Upper lobe of left lung (tissue), 4 donors: ENCODE measurements at regions not wholly inside any gene's neighbourhood (a gene's known extent, or its start where the extent isn't known, plus 50 kb on each side); places are given as distances from the start of the nearest gene placed in this dataset.

Experiments
- POLR2A ChIP-seq, 4 donors: fragments of 450-650 bp; IDR thresholded peaks; one replicate each; pipeline ENCODE4 v1.5.1; 2016 to 2017; ENCODE audit warnings: antibody characterized with exemption in 4 of 4, mild to moderate bottlenecking in 2 of 4
- POLR2AphosphoS5 ChIP-seq, 2 donors: sonication (generic); formaldehyde crosslinking; IDR thresholded peaks; one replicate each; pipeline ENCODE4 v1.5.1; 2017; ENCODE audit warnings: antibody characterized with exemption in 2 of 2
- TF ChIP-seq, protein P1 (sequence below), 6 experiments: fragments of 450-650 bp in 4 of 6; fragments of 200-600 bp in 2 of 6; sonication (generic) in 2 of 6; IDR thresholded peaks; one replicate each; pipeline ENCODE4 v1.5.1; 2016 to 2019; ENCODE audit warnings: antibody characterized with exemption in 6 of 6

DNA sequence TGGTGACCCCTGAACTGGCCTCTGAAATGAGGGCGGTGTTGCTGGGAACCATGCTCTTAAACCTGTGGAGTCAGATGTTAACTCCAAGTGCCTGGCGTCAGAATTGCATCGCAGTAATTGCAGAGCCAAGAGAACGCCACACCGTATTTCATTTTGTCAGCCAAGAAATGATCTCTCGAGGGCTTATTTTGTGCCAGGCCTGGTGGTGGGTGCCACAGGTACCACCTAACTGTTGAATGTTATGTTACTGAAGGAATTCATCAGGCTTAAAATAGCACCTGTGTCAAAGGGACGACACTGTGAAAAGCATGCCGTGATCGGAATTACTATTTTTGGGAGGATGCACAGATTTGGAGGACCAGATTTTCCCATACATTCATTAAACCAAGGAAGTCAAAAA lies 51.9 kb upstream of the BAIAP2L1 start:
- TF ChIP-seq, protein P1, sequence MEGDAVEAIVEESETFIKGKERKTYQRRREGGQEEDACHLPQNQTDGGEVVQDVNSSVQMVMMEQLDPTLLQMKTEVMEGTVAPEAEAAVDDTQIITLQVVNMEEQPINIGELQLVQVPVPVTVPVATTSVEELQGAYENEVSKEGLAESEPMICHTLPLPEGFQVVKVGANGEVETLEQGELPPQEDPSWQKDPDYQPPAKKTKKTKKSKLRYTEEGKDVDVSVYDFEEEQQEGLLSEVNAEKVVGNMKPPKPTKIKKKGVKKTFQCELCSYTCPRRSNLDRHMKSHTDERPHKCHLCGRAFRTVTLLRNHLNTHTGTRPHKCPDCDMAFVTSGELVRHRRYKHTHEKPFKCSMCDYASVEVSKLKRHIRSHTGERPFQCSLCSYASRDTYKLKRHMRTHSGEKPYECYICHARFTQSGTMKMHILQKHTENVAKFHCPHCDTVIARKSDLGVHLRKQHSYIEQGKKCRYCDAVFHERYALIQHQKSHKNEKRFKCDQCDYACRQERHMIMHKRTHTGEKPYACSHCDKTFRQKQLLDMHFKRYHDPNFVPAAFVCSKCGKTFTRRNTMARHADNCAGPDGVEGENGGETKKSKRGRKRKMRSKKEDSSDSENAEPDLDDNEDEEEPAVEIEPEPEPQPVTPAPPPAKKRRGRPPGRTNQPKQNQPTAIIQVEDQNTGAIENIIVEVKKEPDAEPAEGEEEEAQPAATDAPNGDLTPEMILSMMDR (IDR thresholded peaks at IDR 0.05): no peak
- no peak for TF ChIP-seq POLR2A (IDR thresholded peaks at IDR 0.05)
- TF ChIP-seq POLR2AphosphoS5 (IDR thresholded peaks at IDR 0.05): no peak
